ENCODE measurements at regions not wholly inside any gene's neighbourhood (a gene's known extent, or its start where the extent isn't known, plus 50 kb on each side); places are given as distances from the start of the nearest gene placed in this dataset.

DNA sequence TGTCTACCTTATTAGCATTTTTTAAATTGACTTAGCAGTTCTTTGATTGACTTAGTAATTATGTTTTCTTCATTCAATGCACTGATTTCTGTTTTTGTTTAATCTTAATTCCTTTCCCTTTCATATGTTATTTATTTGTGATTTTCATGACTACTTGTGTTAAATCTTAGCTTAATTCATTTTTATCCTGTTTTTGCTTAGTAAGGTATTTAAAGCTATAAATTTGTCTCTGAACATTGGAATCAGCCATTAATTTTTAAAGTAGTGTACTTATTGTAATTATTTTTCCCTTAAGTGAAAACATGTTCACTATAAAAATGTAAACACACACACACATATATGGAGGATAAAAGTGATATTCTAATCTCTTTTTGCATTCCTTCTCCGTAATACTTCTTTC, 109.1 kb upstream of the DIPK2B start:
- H3K4me3 ChIP-seq (ENCODE audit: low read depth in 1 of 2, low read length in 2 of 2) = no peak overlapping the region
- no peaks in the 10 kb centered on the region for H3K36me3 ChIP-seq (ENCODE audit: insufficient read depth, low read length)
- ATAC-seq (ENCODE audit: insufficient read depth, low read depth) (no peak), DNase-seq (no peak)
- H2AFZ ChIP-seq (ENCODE audit: low read depth, low read length) = no peak overlapping the region
- H3K4me2 ChIP-seq (ENCODE audit: insufficient read depth, low read length) = no peak overlapping the region
- no peaks in the 10 kb centered on the region for H3K4me1 ChIP-seq (ENCODE audit: insufficient read depth, low read length)
- no peaks in the 10 kb centered on the region for H3K9me3 ChIP-seq (ENCODE audit: insufficient read depth, low read length, severe bottlenecking)
- no peaks in the 10 kb centered on the region for H3K79me2 ChIP-seq (ENCODE audit: insufficient read depth, low read length)
- no peak for TF ChIP-seq EZH2 (IDR thresholded peaks at IDR 0.05; ENCODE audit: borderline replicate concordance, low read depth, low read length, severe bottlenecking)
- TF ChIP-seq, protein P1, sequence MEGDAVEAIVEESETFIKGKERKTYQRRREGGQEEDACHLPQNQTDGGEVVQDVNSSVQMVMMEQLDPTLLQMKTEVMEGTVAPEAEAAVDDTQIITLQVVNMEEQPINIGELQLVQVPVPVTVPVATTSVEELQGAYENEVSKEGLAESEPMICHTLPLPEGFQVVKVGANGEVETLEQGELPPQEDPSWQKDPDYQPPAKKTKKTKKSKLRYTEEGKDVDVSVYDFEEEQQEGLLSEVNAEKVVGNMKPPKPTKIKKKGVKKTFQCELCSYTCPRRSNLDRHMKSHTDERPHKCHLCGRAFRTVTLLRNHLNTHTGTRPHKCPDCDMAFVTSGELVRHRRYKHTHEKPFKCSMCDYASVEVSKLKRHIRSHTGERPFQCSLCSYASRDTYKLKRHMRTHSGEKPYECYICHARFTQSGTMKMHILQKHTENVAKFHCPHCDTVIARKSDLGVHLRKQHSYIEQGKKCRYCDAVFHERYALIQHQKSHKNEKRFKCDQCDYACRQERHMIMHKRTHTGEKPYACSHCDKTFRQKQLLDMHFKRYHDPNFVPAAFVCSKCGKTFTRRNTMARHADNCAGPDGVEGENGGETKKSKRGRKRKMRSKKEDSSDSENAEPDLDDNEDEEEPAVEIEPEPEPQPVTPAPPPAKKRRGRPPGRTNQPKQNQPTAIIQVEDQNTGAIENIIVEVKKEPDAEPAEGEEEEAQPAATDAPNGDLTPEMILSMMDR (IDR thresholded peaks at IDR 0.05; ENCODE audit: borderline replicate concordance, extremely low read depth, low read length, poor library complexity, severe bottlenecking) = no peak
- H4K20me1 ChIP-seq (ENCODE audit: insufficient read depth, low read length) = no peaks in the 10 kb centered on the region
- no peak overlapping the region for H3K27ac ChIP-seq (ENCODE audit: low read length)
- H3K27me3 ChIP-seq (ENCODE audit: insufficient read depth, low read length, poor library complexity) = no peaks in the 10 kb centered on the region
- no peak overlapping the region for H3K9ac ChIP-seq (ENCODE audit: low read depth, low read length)

DNA sequence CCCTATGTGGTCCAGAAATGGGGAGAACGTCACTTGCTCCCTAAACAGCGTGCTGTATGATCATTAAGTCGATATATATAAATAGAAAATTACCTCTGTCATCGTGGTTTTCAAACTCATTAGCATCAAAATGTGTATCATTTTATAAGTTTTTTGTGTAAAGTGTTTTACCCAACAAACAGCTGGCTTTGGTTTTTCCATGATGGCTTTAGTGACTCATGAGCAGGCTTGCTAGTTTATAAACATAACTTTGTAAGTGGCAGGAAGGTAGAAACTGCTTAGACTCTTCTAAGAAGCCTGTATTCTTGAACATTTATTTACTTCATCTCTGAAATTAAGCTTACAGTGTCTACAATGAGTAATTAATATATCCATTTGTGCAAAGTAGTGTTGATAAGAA, 108.4 kb upstream of the DIPK2B start:
- Histone ChIP-seq H2AFZ (ENCODE audit: low read depth, low read length) (no peak overlapping the region), H3K9ac (ENCODE audit: low read depth, low read length) (no peak overlapping the region), H3K27ac (ENCODE audit: low read length) (no peak overlapping the region), H3K79me2 (ENCODE audit: insufficient read depth, low read length) (no peaks in the 10 kb centered on the region), H3K4me1 (ENCODE audit: insufficient read depth, low read length) (no peaks in the 10 kb centered on the region), H3K9me3 (ENCODE audit: insufficient read depth, low read length, severe bottlenecking) (no peaks in the 10 kb centered on the region), H3K36me3 (ENCODE audit: insufficient read depth, low read length) (no peaks in the 10 kb centered on the region), H3K27me3 (ENCODE audit: insufficient read depth, low read length, poor library complexity) (no peaks in the 10 kb centered on the region), H3K4me3 (ENCODE audit: low read depth in 1 of 2, low read length in 2 of 2) (no peak overlapping the region), H4K20me1 (ENCODE audit: insufficient read depth, low read length) (no peaks in the 10 kb centered on the region), H3K4me2 (ENCODE audit: insufficient read depth, low read length) (no peak overlapping the region)
- ATAC-seq (ENCODE audit: insufficient read depth, low read depth) = no peak
- TF ChIP-seq, protein P1 (IDR thresholded peaks at IDR 0.05; ENCODE audit: borderline replicate concordance, extremely low read depth, low read length, poor library complexity, severe bottlenecking) = no peak
- TF ChIP-seq EZH2 (IDR thresholded peaks at IDR 0.05; ENCODE audit: borderline replicate concordance, low read depth, low read length, severe bottlenecking) = no peak
- DNase-seq = no peak

DNA sequence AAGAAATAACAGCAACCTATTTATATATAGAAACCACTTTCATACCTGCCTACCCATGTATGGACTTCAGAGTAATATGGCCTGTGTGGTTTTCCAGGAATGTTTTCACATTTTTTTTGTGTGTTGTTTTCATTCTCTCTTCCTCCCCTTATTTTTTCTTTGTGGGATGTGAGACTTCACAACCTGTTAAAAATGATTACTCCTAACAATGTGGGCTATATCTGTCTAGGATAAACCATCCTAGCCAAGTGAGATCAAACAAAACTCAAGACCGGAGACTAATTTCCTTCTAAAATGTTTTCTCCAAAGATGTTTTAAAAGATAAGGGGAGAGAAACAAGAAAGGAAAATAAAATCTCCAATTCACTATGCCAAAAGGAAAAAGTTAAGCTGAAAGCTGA, 106.1 kb upstream of the DIPK2B start:
- Histone ChIP-seq H3K4me3 (ENCODE audit: low read depth in 1 of 2, low read length in 2 of 2) (no peak overlapping the region), H3K27ac (ENCODE audit: low read length) (no peak overlapping the region), H3K36me3 (ENCODE audit: insufficient read depth, low read length) (no peaks in the 10 kb centered on the region), H2AFZ (ENCODE audit: low read depth, low read length) (no peak overlapping the region), H3K4me1 (ENCODE audit: insufficient read depth, low read length) (no peaks in the 10 kb centered on the region), H3K4me2 (ENCODE audit: insufficient read depth, low read length) (no peak overlapping the region), H3K9me3 (ENCODE audit: insufficient read depth, low read length, severe bottlenecking) (no peaks in the 10 kb centered on the region), H3K27me3 (ENCODE audit: insufficient read depth, low read length, poor library complexity) (no peaks in the 10 kb centered on the region), H3K79me2 (ENCODE audit: insufficient read depth, low read length) (no peaks in the 10 kb centered on the region), H3K9ac (ENCODE audit: low read depth, low read length) (no peak overlapping the region), H4K20me1 (ENCODE audit: insufficient read depth, low read length) (no peaks in the 10 kb centered on the region)
- TF ChIP-seq, protein P1 (IDR thresholded peaks at IDR 0.05; ENCODE audit: borderline replicate concordance, extremely low read depth, low read length, poor library complexity, severe bottlenecking) = no peak
- TF ChIP-seq EZH2 (IDR thresholded peaks at IDR 0.05; ENCODE audit: borderline replicate concordance, low read depth, low read length, severe bottlenecking) = no peak
- DNase-seq = no peak
- ATAC-seq (ENCODE audit: insufficient read depth, low read depth) = no peak

DNA sequence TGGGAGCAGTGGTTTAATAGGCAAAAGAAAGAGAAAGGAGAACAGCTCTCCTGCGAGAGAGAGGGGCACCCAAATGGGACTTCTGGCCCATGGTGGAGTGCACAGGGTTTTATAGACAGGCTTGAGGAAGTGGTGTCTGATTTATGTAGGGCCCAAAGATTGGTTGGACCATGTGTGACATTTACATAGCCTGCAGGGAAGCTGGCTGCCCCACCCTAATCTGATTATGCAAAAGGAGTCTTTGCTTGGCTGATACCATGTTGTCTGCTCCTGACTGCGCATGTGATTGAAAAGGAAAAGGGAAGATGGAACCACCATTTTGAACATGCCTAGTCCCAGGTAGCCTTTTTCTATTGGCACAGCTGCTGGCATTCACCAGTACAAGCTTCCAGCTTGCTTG, 100.0 kb upstream of the DIPK2B start:
- Histone ChIP-seq H3K79me2 (ENCODE audit: insufficient read depth, low read length) (no peaks in the 10 kb centered on the region), H3K27ac (ENCODE audit: low read length) (no peak overlapping the region), H3K36me3 (ENCODE audit: insufficient read depth, low read length) (no peaks in the 10 kb centered on the region), H3K4me1 (ENCODE audit: insufficient read depth, low read length) (no peaks in the 10 kb centered on the region), H3K9ac (ENCODE audit: low read depth, low read length) (no peak overlapping the region), H3K9me3 (ENCODE audit: insufficient read depth, low read length, severe bottlenecking) (no peaks in the 10 kb centered on the region), H3K27me3 (ENCODE audit: insufficient read depth, low read length, poor library complexity) (no peaks in the 10 kb centered on the region), H4K20me1 (ENCODE audit: insufficient read depth, low read length) (no peaks in the 10 kb centered on the region), H2AFZ (ENCODE audit: low read depth, low read length) (no peak overlapping the region), H3K4me3 (ENCODE audit: low read depth in 1 of 2, low read length in 2 of 2) (no peak overlapping the region), H3K4me2 (ENCODE audit: insufficient read depth, low read length) (no peak overlapping the region)
- TF ChIP-seq, protein P1 (IDR thresholded peaks at IDR 0.05; ENCODE audit: borderline replicate concordance, extremely low read depth, low read length, poor library complexity, severe bottlenecking) = no peak
- no peak for TF ChIP-seq EZH2 (IDR thresholded peaks at IDR 0.05; ENCODE audit: borderline replicate concordance, low read depth, low read length, severe bottlenecking)
- DNase-seq (no peak), ATAC-seq (ENCODE audit: insufficient read depth, low read depth) (no peak)
